ENCODE measurements at regions not wholly inside any gene's neighbourhood (a gene's known extent, or its start where the extent isn't known, plus 50 kb on each side); places are given as distances from the start of the nearest gene placed in this dataset.

DNA sequence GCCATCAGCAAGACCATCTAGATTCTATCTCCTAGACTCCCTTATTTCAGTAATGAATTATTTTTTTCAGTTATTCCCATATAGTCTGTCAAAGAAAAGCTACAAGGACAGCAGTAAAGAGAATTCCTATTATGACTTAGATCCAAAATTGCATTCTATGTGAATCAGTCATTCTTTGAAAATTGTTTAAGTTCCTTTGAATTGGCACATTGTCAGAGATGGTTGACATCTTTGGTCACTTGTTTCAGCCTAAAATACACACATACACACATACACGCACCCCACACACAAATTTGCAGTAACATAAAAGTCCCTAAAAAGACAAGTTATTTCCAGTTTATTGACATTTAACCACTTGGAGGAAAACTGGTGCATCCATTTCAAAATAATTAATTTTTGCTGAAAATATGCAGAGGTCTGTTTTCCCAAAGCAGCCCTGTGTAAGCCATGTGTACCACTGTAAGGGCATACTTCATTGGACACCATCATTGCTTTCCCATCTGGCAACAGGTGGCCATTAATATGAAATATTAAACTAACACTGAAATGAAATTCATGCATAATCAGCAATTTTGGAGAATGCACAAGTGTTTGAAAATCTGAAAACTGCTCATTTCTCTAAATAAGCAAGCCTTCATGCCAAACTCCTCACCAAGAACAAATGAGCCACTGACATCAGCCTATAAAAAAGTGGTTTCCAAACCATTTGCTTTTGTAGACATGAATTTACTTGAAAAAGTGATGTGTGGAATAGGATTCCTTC, 121.7 kb upstream of the COL1A2 start:
- H3K4me1 ChIP-seq, result no peaks in the 10 kb centered on the region
- no peak overlapping the region for H3K4me3 ChIP-seq
- no peak for DNase-seq (ENCODE audit: low spot score in 2 of 2)
- no peaks in the 10 kb centered on the region for H3K36me3 ChIP-seq
- H3K27ac ChIP-seq, result no peak overlapping the region
- TF ChIP-seq, protein P1, sequence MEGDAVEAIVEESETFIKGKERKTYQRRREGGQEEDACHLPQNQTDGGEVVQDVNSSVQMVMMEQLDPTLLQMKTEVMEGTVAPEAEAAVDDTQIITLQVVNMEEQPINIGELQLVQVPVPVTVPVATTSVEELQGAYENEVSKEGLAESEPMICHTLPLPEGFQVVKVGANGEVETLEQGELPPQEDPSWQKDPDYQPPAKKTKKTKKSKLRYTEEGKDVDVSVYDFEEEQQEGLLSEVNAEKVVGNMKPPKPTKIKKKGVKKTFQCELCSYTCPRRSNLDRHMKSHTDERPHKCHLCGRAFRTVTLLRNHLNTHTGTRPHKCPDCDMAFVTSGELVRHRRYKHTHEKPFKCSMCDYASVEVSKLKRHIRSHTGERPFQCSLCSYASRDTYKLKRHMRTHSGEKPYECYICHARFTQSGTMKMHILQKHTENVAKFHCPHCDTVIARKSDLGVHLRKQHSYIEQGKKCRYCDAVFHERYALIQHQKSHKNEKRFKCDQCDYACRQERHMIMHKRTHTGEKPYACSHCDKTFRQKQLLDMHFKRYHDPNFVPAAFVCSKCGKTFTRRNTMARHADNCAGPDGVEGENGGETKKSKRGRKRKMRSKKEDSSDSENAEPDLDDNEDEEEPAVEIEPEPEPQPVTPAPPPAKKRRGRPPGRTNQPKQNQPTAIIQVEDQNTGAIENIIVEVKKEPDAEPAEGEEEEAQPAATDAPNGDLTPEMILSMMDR (IDR thresholded peaks at IDR 0.05), result no peak
- H3K27me3 ChIP-seq, result no peaks in the 10 kb centered on the region
- H3K9me3 ChIP-seq, result no peaks in the 10 kb centered on the region
- intact Hi-C loops (cut with DNase I), result no loop called here

DNA sequence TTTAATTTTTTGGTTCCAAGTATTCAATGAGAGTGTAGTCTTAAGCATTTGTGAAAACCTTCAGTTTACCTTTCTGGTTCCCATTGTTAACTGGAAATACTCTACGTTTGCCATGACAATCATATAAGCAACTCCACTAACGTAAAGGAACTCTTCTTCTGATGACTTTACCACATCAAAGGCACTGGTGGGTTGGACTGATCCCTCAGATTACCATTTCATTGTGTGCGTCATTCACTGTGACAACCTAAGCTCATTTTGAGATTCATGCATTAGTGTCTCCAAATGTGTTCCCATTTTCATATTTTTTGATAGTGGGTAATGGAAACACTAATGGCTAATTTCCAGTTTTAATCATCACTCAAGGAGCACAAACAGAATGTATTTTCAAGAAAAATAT, 119.9 kb upstream of the COL1A2 start:
- no peak for DNase-seq (ENCODE audit: low spot score in 2 of 2)
- Histone ChIP-seq H3K36me3 (no peaks in the 10 kb centered on the region), H3K27me3 (no peaks in the 10 kb centered on the region), H3K4me3 (no peak overlapping the region), H3K9me3 (no peaks in the 10 kb centered on the region), H3K27ac (no peak overlapping the region), H3K4me1 (no peaks in the 10 kb centered on the region)
- TF ChIP-seq, protein P1 (IDR thresholded peaks at IDR 0.05), result no peak
- intact Hi-C loops (cut with DNase I), result loop anchor here (5.0 kb wide), 1 partner anchor 558 kb away; no protein-coding TSS in a partner anchor

DNA sequence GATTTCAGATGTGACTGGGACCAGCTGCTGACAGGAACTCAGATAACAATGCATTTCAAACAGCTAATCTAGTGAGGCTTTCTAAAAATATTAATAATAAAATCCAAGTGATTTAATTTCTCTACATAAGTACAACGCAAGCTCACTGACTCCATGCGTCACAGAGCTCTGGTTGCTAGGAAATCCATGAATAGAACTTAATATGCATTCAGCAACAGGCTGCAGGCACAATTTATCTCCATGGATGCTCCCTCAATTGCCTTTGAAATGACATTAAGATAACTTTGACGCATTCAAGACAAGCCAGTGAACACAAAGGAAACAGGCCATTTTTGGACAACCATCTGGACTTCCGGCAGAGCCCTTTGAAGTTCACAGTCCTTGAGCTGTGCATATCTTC, 118.7 kb upstream of the COL1A2 start:
- DNase-seq (ENCODE audit: low spot score in 2 of 2), result no peak
- Histone ChIP-seq H3K27me3 (no peaks in the 10 kb centered on the region), H3K4me3 (no peak overlapping the region), H3K36me3 (no peaks in the 10 kb centered on the region), H3K4me1 (no peaks in the 10 kb centered on the region), H3K27ac (no peak overlapping the region), H3K9me3 (no peaks in the 10 kb centered on the region)
- TF ChIP-seq, protein P1 (IDR thresholded peaks at IDR 0.05), result no peak
- intact Hi-C loops (cut with DNase I), result loop anchor here (5.0 kb wide), 1 partner anchor 559 kb away; no protein-coding TSS in a partner anchor

DNA sequence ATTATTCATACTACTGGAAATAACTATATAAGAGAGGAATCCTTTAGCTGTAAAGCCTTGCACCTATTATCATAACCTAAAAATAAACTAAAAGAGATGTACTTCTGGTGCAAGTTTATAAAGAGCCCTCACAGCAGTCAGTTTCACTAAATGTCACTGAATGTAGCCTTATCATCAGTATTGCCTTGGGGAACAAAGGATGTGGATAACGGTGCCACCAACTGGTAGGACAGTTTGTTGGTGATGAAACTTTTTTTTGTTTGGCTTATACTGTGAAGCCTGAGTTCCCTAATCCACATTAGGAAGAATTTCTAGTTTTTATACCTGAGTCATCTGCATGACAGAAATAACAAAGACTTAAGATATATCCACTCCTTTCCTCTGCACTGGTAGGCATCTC, 117.9 kb upstream of the COL1A2 start:
- DNase-seq (ENCODE audit: low spot score in 2 of 2), result no peak
- H3K27ac ChIP-seq, result no peak overlapping the region
- TF ChIP-seq, protein P1 (IDR thresholded peaks at IDR 0.05), result peak in 2 of 3 experiments; percentile 12 to 42
- no peak overlapping the region for H3K4me3 ChIP-seq
- no peaks in the 10 kb centered on the region for H3K4me1 ChIP-seq
- H3K9me3 ChIP-seq, result no peaks in the 10 kb centered on the region
- no peaks in the 10 kb centered on the region for H3K36me3 ChIP-seq
- intact Hi-C loops (cut with DNase I), result loop anchor here (5.0 kb wide), 1 partner anchor 559 kb away; no protein-coding TSS in a partner anchor
- no peaks in the 10 kb centered on the region for H3K27me3 ChIP-seq

DNA sequence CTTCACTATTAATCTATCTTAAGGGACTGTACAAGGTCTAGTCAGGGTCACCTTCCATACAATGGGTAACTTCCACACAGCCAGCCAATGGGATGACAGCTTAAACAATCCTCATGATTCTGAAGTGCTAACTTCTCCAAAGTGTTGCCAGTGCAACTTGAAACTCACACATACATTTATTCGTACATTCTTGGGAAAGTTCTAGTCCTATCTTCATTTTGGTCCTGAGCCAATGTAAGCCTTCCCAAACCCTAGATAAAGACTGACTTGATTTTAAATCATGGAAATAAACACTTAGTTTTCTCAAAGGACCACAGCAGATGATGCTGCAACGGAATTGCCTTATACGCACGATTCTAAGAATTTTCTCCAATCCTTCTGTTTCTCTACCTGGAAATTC, 117.5 kb upstream of the COL1A2 start:
- H3K9me3 ChIP-seq, result no peaks in the 10 kb centered on the region
- no peak overlapping the region for H3K27ac ChIP-seq
- H3K27me3 ChIP-seq, result no peaks in the 10 kb centered on the region
- intact Hi-C loops (cut with DNase I), result loop anchor here (5.0 kb wide), 1 partner anchor 560 kb away; no protein-coding TSS in a partner anchor
- TF ChIP-seq, protein P1 (IDR thresholded peaks at IDR 0.05), result no peak
- no peak overlapping the region for H3K4me3 ChIP-seq
- no peaks in the 10 kb centered on the region for H3K4me1 ChIP-seq
- no peaks in the 10 kb centered on the region for H3K36me3 ChIP-seq
- no peak for DNase-seq (ENCODE audit: low spot score in 2 of 2)

All from ascending aorta (tissue), 2 donors.